ENCODE measurements at regions not wholly inside any gene's neighbourhood (a gene's known extent, or its start where the extent isn't known, plus 50 kb on each side); places are given as distances from the start of the nearest gene placed in this dataset.

DNA sequence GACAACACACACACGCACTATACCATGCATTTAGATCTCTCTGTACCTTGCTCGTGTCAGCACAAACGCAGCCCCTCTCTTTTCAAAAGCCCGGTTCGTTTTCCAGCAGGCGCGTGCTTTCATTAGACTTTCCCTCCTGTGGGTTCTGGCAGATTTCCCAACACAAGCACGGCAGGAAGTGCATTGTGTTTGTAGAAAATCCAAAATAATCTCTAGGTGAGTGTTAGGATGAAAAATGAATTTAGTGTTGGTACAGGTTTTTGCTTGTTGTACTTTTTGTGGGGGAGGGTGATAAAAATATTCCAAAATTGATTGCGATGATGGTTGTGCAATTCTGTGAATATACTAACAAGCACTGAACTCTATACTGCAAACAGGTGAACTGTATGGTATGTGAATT, 54.1 kb upstream of the POFUT2 start:
- no peak for TF ChIP-seq POLR2AphosphoS5 (IDR thresholded peaks at IDR 0.05; ENCODE audit: borderline replicate concordance, low read depth, low read length)
- no peak for TF ChIP-seq EZH2 (IDR thresholded peaks at IDR 0.05)
- TF ChIP-seq FOXP2 (optimal IDR thresholded peaks at IDR 0.05; ENCODE audit: control extremely low read depth, extremely low read length, insufficient read depth), result no peak
